ENCODE measurements at regions not wholly inside any gene's neighbourhood (a gene's known extent, or its start where the extent isn't known, plus 50 kb on each side); places are given as distances from the start of the nearest gene placed in this dataset.

DNA sequence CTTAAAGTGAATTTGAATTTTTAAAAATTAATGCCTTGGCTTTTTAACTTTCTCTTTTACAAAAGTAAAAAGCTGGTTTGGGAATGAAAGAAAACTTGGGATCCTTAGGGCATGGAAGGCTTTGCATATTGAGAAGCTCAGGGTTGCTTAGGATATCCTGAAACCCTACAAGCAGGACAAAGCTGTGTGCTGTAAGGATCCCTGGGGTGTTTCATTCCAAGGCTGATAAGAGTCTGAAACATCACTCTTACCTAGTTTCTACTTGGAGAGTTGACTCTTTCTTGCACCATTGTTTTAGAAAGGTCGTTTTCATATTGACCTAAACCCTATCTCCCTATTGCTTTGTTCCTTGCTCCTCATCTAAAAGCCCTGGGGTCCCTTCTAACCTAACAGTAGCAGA, 325.9 kb upstream of the NT5C1B start:
- DNase-seq: no peak

DNA sequence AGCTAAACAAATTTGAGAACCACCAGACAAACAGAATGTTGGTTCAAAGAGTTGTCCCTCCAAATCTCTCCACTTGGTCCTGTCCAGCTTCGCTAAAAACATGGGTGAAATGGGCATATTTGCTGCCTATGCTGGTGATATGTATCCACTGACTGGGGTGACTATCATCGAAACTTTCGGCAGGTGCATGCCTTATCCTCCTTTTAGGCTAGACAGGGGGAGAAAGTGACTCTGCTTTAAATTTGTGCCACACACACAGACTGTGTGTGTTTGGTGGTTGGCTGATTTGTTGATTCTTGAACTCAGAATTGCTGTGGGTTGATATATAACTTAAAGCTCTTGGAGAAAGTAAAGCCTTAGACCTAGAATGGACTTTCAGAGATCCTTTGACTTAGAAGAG, 324.1 kb upstream of the NT5C1B start:
- DNase-seq: no peak

DNA sequence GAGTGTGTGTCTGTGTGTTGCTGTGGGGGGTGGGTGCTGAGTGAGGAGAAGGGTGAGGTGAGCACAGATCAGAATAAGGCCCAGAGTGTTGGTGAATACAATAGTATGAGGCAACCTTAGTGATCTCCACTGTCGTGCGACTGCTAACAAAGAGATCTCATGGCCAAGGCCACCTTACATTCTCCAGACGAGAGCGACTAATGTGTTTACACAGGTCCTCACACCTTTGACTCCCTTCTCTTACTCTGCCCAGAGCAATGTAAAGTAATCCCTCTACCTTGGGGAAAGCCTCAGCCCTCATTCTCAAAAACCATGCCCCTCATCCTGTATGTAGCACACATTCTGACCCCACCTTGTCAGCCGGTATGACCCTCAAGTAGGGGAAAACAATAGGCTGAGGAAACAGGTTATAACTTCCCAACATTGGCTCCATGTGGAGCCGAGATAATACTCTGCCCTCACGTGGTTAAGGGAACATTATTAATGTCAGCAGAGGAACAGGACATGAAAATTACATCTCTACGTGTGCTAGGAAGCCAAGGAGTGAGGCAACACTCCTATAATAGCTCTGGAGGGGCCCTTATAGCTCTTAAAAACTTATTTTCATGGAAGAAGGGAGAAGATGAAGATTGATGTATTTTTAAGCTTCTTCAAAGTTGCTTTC, 323.0 kb upstream of the NT5C1B start:
- no peak for DNase-seq

- DNase-seq: no peak
Measured at GRCh38 chr2:18911416-18911815, 322.0 kb upstream of the NT5C1B start.

DNA sequence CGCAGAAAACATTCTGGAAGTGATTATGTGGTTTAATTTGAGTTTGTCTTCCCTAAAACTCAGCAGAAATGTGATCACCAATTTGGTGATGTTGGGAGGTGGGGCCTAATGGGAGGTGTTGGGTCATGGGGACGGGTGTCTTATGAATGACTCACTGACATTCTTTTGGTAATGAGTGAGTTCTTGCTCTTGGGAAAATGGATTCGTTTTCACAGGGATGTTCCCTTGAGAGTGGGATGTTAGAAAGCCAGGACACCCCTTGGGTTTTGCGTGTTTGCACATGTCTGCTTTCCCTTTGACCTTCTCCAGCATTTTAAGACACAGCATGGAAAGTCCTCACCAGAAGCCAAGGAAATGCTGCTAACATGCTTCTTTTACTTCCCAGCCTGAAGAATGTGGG, 321.5 kb upstream of the NT5C1B start:
- DNase-seq: no peak

- no peak for DNase-seq
Measured at GRCh38 chr2:18907937-18908336, 318.6 kb upstream of the NT5C1B start.

GRCh38 chr2:18907508-18907907, 318.1 kb upstream of the NT5C1B start:
- DNase-seq: no peak

GRCh38 chr2:18903750-18904149, 314.4 kb upstream of the NT5C1B start:
- DNase-seq: no peak

DNA sequence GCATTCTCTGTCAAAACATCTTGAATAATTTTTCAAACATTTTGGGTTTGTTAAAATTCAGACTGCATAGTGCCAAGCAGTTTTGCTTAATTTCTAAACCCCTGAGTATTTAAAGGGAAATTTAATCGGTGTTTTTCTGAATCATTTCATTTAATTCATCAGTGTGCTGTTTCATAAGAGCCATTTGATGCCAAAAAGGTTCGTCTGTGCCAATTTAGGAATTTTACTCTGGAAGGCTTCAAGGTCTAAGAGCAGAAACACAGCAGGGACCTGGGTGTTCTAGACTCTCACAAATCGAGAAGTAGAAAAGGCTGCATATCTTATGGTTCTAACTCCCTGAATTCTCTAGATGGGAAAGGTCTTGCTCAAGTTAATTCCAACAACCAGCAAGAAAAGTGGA, 311.9 kb upstream of the NT5C1B start:
- no peak for DNase-seq

- no peak for DNase-seq
Measured at GRCh38 chr2:18900691-18901141, 311.3 kb upstream of the NT5C1B start.

DNA sequence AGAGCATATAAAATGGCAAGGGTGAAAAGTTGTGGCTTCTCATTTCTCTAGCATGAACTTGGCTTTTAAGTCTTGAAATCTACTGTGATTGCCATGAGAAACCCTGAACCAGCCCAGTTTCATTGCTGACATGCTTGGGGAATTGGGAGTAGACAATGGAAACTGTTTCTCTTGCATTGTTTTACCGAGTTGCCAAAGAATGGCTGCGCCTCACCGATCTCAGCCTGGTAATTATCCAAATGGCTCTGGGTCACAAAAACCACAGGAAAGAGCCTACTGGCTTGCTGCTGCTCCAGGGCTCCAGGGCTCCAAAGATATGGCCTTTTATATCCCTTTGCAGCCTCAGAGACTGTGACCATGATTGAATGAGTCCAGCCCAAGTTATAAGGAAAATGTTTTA, 310.4 kb upstream of the NT5C1B start:
- no peak for DNase-seq

- no peak for DNase-seq
Measured at GRCh38 chr2:18898271-18898670, 308.9 kb upstream of the NT5C1B start.

DNA sequence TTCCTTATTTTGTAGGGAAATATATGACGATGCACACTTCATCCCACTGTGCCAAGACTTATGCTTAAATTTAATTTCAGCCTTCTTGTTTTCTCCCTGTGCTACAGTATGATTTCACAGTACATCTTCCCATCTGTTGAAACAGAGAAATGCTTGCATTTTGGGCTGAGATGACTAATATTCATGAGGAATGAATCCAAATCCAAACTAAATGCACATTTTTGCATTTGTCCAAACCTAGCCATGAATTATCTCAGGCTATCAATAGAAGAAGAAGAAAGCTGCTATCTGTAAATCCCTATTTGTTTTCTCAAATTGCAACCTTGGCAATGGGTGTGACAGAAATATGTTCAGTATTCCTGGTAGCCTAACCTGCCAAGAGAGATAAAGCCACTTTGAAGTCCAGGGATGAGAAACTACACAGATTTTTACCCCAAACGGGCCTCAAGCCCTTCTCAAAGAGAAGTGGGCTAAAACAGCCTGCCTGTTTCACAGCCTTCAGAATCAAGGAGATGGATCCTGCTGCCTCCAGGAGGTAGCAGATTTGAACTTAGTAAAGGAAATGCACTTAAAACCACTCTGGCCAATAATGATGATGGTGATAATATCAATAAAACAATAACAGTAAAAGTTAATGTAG, 306.9 kb upstream of the NT5C1B start:
- DNase-seq: no peak

- no peak for DNase-seq
Measured at GRCh38 chr2:18891600-18892345, 302.4 kb upstream of the NT5C1B start.

DNA sequence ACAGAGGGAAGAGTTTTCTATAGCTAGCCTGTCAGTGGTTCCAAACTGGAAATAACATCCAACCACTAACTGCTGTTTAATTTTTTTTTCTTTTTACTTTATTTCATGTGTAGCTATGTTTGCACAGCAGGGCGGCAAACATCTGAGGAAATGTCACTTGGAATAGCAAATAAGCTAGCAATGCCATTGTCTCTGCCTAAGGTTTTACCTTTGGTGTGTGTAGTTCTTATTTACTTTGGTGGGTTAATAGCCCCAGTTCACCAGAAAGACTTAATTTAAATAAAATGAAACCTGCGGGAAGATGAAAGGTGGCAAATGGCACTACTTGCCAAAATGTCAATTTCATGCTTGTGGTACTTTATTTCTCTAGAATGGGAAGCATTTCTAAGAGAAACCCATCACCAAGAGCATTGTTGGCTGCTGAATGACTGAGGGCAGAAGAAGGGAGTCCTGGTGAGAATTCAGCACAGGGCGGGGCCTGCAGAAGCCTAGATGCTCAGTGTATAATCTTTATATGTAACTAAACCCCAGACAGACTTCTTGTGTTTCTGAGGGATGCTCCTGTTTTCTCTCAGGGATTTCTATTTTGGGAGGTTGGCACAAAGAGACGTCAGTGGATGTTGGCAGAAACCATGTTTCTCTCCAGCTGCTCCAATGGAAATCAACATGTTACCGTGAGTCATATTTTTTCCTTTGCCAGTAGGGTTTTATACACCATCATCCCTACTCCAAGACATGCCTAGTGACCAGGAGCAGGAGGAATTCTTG, 300.4 kb upstream of the NT5C1B start:
- no peak for DNase-seq

GRCh38 chr2:18885457-18885856, 296.1 kb upstream of the NT5C1B start:
- DNase-seq: no peak

- no peak for DNase-seq
Measured at GRCh38 chr2:18883616-18884456, 294.5 kb upstream of the NT5C1B start.

- no peak for DNase-seq
Measured at GRCh38 chr2:18871430-18871829, 282.1 kb upstream of the NT5C1B start.

DNA sequence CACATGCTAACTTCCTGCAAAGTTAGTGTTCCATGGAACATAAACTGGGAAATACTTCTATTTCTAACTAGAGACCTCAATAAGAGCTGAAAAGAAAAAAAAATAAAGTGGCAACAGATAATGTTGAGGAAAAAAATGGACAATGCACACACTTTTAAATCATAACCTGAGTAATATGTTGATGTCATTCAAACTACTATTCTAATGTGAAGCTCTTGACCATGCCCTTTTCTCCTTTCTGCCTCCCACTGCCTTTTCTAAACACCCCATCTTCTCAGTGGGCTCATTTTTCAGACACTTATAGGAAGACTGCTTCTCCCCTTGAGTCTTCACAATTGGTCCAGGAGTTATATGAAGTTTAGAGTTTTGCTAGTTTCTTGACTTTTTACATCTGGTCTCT, 280.9 kb upstream of the NT5C1B start:
- no peak for DNase-seq

DNA sequence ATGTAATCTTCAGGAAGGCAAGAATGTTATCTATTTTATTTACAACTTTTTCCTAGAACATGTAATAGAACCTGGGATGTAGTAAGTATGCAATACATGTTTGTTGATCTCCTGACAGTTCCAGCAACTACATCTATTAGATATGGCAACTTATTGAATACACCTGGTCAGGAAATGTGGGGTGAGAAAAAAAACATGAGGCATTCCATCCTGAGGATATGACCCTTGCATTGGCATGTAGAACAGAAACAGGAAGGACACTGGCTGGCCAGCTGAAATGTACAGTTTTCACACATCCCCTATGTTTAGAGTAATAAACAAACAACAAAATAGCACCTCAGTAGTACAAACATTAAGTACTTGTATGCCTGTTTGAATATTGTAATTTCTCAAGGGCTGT, 272.6 kb upstream of the NT5C1B start:
- no peak for DNase-seq

GRCh38 chr2:18860179-18860578, 270.8 kb upstream of the NT5C1B start:
- no peak for DNase-seq

DNA sequence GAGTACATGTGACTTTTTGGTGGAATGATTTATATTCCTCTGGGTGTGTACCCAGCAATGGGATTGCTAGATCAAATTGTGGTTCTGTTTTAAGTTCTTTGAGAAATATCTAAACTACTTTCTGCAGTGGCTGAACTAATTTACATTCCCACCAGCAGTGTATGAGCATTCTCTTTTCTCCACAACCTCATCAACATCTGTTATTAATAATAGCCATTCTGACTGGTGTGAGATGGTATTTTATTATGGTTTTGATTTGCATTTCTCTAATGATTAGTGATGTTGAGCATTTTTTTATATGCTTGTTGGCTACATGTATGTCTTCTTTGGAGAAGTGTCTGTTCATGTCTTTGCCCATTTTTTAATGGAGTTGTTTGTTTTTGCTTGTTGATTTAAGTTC, 267.4 kb upstream of the NT5C1B start:
- no peak for DNase-seq

DNA sequence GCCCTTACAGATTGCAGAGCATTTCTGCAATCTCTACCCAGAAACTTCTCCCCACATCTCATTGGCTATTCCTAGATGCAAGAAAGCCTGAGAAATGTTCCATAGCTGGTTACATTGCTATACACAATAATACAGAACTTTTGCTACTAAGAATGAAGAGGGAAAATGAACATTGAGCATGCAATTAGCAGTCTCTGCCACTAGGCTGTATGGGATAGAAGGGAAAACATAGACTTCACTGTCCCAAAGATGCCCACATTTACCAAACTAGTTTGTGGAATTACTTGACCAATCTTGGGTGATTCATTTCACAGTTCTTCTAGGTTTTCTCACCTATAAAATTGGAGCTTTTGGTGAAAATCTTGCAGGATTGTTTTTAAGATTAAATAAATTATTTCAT, 265.7 kb upstream of the NT5C1B start:
- no peak for DNase-seq
